Uterus (tissue), 3 donors: ENCODE measurements at regions not wholly inside any gene's neighbourhood (a gene's known extent, or its start where the extent isn't known, plus 50 kb on each side); places are given as distances from the start of the nearest gene placed in this dataset.

ENCODE experiments used
- DNase-seq, 2 donors: peaks; one replicate each; pipeline ENCODE4 v3.0.0-alpha.2; 2019 to 2020
- H3K27ac ChIP-seq, 2 donors: fragments of 200-600 bp; sonication (generic); 1 replicate in 1 of 2; 2 replicates in 1 of 2; pipeline ENCODE4 v1.5.1; 2016 to 2018
- H3K27me3 ChIP-seq, 2 donors: fragments of 200-600 bp; sonication (generic); one replicate each; pipeline ENCODE4 v1.5.1; 2018 to 2019; ENCODE audit warnings: control low read depth in 1 of 2
- H3K36me3 ChIP-seq, 2 donors: fragments of 200-600 bp; sonication (generic); one replicate each; pipeline ENCODE4 v1.5.1; 2019; ENCODE audit warnings: control low read depth in 1 of 2
- H3K4me1 ChIP-seq, 2 donors: fragments of 200-600 bp; sonication (generic); one replicate each; pipeline ENCODE4 v1.5.1; 2018 to 2019; ENCODE audit warnings: control low read depth in 1 of 2
- H3K4me3 ChIP-seq, 2 donors: fragments of 200-600 bp; sonication (generic); 1 replicate in 1 of 2; 2 replicates in 1 of 2; pipeline ENCODE4 v1.5.1; 2018 to 2019; ENCODE audit warnings: mild to moderate bottlenecking in 1 of 2
- H3K9me3 ChIP-seq, 2 donors: fragments of 200-600 bp; sonication (generic); one replicate each; pipeline ENCODE4 v1.5.1; 2019; ENCODE audit warnings: control low read depth in 1 of 2
- POLR2A ChIP-seq, 2 donors: fragments of 450-650 bp; IDR thresholded peaks; one replicate each; pipeline ENCODE4 v1.6.1; 2016; ENCODE audit warnings: antibody characterized with exemption in 2 of 2, mild to moderate bottlenecking in 1 of 2, moderate library complexity in 1 of 2
- intact Hi-C: fragments of 100-400 bp; cut with DNase I; formaldehyde crosslinking; loops from one replicate; pipeline ENCODE4 v1.15.1; 2023; ENCODE audit warnings: low total_unique reads
- TF ChIP-seq, protein P1 (sequence below), 4 experiments: fragments of 200-600 bp in 2 of 4; fragments of 450-650 bp in 2 of 4; sonication (generic) in 2 of 4; IDR thresholded peaks; one replicate each; pipeline ENCODE4 v1.5.1; 2016 to 2019; ENCODE audit warnings: antibody characterized with exemption in 4 of 4, mild to moderate bottlenecking in 2 of 4, moderate library complexity in 1 of 4
- donor health status: DM: yes; HTN: yes; CAD: no.

DNA sequence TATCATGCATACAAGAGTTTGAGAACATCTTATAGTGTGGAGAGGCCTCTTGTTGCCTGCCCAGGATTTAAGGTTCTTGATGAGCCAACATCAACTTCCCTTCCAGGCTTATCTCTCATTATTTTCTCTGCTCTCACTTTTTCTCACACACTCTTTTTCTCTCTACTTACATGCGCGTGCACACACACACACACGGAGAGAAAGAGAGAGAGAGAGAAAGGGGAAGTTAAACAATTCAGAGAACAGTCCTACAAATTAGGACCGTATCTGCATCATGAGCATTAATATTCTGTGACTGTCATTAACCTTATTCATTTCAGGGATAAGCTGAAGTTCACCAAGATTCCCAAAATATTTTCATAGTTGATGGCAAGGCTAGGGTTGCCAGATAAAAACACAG is 269.0 kb downstream of the ZNF621 start:
- intact Hi-C loops, result no loop called here
- no peak for DNase-seq
- TF ChIP-seq, protein P1, sequence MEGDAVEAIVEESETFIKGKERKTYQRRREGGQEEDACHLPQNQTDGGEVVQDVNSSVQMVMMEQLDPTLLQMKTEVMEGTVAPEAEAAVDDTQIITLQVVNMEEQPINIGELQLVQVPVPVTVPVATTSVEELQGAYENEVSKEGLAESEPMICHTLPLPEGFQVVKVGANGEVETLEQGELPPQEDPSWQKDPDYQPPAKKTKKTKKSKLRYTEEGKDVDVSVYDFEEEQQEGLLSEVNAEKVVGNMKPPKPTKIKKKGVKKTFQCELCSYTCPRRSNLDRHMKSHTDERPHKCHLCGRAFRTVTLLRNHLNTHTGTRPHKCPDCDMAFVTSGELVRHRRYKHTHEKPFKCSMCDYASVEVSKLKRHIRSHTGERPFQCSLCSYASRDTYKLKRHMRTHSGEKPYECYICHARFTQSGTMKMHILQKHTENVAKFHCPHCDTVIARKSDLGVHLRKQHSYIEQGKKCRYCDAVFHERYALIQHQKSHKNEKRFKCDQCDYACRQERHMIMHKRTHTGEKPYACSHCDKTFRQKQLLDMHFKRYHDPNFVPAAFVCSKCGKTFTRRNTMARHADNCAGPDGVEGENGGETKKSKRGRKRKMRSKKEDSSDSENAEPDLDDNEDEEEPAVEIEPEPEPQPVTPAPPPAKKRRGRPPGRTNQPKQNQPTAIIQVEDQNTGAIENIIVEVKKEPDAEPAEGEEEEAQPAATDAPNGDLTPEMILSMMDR (IDR thresholded peaks at IDR 0.05), result no peak
- no peak for TF ChIP-seq POLR2A (IDR thresholded peaks at IDR 0.05)
- Histone ChIP-seq H3K27me3 (no peaks in the 10 kb centered on the region), H3K4me3 (no peak overlapping the region), H3K9me3 (no peaks in the 10 kb centered on the region), H3K36me3 (no peaks in the 10 kb centered on the region), H3K27ac (no peak overlapping the region), H3K4me1 (no peaks in the 10 kb centered on the region)

DNA sequence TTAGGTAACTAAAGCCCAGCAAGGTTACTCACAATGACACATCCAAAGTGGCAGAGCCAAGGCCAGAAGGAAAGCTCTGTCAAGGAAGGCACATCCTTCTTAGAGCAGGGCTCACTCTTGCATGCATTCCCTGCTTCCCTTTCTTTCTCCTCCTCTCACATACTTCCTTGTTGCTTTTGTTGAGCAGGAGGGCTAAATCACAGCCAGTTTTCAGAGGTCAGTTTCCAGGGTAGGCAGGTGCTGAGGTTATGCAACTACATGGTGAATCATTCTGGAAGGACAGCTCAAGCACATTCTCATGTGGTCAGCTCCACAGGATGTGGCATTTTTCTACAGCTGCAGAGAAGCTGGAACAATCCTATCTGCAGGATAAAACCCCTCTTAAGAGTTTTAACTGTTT is 275.6 kb downstream of the ZNF621 start:
- H3K4me3 ChIP-seq, result no peak overlapping the region
- no peaks in the 10 kb centered on the region for H3K4me1 ChIP-seq
- DNase-seq, result peak; percentile 29 to 44
- no peaks in the 10 kb centered on the region for H3K36me3 ChIP-seq
- intact Hi-C loops, result no loop called here
- peak overlapping the region in 1 of 2 donors; percentile 37 for H3K27ac ChIP-seq
- no peaks in the 10 kb centered on the region for H3K9me3 ChIP-seq
- no peak for TF ChIP-seq POLR2A (IDR thresholded peaks at IDR 0.05)
- TF ChIP-seq, protein P1 (IDR thresholded peaks at IDR 0.05), result no peak
- no peaks in the 10 kb centered on the region for H3K27me3 ChIP-seq

DNA sequence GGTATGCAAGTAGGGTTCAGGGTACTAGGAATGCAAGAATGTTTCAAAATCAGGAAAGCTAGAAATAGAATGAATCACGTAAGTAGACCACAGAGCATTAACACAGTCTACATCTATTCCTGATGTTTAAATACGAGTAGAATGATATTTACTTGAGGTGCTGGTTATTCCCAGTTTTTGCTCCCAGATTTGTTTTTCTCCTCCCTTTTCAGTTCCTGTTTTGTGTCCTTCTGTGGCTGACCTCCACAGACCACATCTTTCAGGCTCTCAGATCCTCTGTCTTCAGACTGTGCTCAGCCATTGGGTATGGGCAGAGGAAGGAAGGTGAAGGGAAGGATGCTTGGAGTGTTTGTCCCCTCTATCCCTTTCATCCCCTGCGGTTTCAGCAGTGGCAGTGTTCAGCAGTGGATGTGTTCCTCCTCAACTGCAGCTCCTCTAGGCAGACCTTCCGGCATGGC is 276.6 kb downstream of the ZNF621 start:
- DNase-seq, result no peak
- no peak overlapping the region for H3K4me3 ChIP-seq
- TF ChIP-seq POLR2A (IDR thresholded peaks at IDR 0.05), result no peak
- TF ChIP-seq, protein P1 (IDR thresholded peaks at IDR 0.05), result no peak
- H3K27ac ChIP-seq, result no peak overlapping the region
- no peaks in the 10 kb centered on the region for H3K9me3 ChIP-seq
- H3K36me3 ChIP-seq, result no peaks in the 10 kb centered on the region
- intact Hi-C loops, result no loop called here
- no peaks in the 10 kb centered on the region for H3K27me3 ChIP-seq
- no peaks in the 10 kb centered on the region for H3K4me1 ChIP-seq

DNA sequence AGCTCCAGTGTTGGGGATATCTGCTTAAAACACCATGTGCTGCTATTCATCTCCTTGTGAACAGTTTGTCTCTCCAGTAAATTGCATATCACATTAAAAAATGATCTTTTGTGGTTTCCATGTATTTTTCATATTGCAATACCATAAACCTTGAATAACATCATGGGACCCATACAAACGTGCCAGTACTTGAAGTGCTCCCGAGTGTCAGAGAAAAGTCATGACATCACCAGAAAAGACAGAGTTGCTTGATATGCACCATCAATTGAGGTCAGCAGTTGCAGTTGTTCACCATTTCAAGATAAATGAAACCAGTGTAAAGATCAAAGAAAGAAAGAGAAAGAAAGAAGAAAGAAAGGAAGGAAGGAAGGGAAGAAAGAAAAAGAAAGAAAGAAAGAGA is 278.6 kb downstream of the ZNF621 start:
- H3K27me3 ChIP-seq, result no peaks in the 10 kb centered on the region
- H3K4me1 ChIP-seq, result no peaks in the 10 kb centered on the region
- no peak overlapping the region for H3K4me3 ChIP-seq
- H3K27ac ChIP-seq, result no peak overlapping the region
- no peak for TF ChIP-seq POLR2A (IDR thresholded peaks at IDR 0.05)
- TF ChIP-seq, protein P1 (IDR thresholded peaks at IDR 0.05), result no peak
- intact Hi-C loops, result no loop called here
- no peaks in the 10 kb centered on the region for H3K36me3 ChIP-seq
- no peak for DNase-seq
- H3K9me3 ChIP-seq, result no peaks in the 10 kb centered on the region

DNA sequence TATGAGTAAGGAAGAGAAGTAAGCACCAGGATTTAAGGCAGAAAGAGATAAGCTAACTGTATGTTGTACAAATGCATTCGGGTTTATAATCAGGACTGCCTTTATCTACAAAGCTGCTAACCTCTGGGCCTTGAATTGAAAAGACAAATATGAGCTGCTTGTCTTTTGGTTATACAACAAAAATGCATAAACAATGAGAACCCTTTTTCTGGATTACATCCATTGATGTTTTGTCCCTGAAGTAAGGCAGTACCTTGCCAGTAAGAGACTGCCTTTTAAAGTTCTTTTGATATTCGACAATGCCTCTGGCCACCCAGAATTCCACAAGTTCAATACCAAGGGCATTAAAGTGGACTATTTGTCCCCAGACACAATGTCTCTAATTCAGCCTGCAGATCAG is 280.7 kb downstream of the ZNF621 start:
- TF ChIP-seq, protein P1 (IDR thresholded peaks at IDR 0.05), result no peak
- no peak for TF ChIP-seq POLR2A (IDR thresholded peaks at IDR 0.05)
- intact Hi-C loops, result no loop called here
- no peaks in the 10 kb centered on the region for H3K27me3 ChIP-seq
- H3K4me1 ChIP-seq, result no peaks in the 10 kb centered on the region
- H3K36me3 ChIP-seq, result no peaks in the 10 kb centered on the region
- no peaks in the 10 kb centered on the region for H3K9me3 ChIP-seq
- H3K27ac ChIP-seq, result no peak overlapping the region
- H3K4me3 ChIP-seq, result no peak overlapping the region
- no peak for DNase-seq
